Activated T-helper 1 cell treated with Interleukin-2 at 50 U/mL for 16 hours (primary cell): ENCODE measurements at regions not wholly inside any gene's neighbourhood (a gene's known extent, or its start where the extent isn't known, plus 50 kb on each side); places are given as distances from the start of the nearest gene placed in this dataset.
"Not testable (repeated sequence)": the region's sequence is repeated elsewhere in the genome, so short reads cannot be mapped to it uniquely, and the experiment has no call there.

Source experiments
- DNase-seq: peaks from one replicate; pipeline ENCODE4 v3.0.0-alpha.2; 2020; ENCODE audit warnings: low read depth

DNA sequence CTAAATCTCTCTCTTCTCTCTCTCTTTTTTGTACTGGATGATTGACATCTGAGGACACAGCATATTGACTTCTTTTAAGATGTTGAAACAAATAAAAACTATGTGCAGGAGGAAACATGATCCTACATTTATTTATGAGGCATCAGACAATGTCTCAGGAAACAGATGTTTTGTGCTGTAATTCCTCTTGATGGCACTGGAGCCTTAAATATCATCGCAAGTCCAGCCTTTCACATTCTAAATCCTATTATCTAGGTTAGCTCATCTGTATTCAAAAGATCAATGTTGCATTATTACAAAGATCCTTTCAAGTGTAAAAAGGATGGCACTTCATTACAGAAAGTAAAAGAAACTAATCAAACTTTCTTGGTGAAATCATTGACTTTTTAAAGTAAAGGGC is 63.9 kb downstream of the MAT2B start:
- DNase-seq, result no peak

GRCh38 chr5:163571744-163572143 is 66.3 kb downstream of the MAT2B start:
- DNase-seq, result no peak

DNA sequence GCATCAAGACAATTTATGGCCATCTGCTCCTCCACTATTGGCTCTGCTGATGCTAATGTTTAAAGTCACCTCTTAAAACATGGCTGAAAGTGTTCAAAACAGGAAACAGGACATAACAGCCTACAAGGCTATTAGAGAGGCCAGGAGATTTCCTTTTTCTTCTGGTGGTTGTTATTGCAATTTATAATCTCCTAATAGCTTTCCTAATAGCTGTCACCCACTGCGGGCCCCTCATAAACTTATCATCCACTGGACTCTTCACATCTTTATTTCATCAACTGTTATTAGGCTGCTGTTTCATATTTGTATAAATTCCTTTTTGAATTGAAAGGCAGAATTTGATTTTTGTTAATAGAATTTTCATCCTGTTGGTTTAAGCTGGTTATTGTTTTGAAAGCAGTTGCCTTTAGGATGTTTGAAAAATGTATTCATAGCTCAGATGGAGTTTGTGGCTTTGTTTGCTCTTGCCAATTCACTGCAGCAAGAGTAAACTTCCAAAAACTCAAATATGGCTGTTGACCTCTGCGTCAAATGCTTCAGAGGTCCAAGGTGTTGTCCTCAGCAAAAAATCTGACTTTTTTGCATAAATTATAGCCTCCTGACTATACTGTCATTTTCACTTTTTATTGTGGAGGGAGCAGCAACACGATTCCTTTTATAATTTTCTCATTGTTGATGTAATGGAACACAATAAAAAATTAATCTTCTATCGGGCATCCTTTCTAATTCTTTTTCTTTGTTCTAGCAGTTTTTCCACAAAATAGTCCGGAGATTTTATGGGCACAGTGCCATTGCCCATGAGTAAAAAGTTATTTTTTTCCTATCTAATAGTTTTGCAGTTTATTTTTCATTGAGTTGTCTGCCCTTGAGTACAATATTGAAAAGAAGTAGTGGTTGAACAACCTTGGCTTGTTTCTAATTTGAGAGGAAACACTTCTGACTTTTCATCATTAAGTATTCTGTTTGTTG is 69.3 kb downstream of the MAT2B start:
- DNase-seq, result no peak

GRCh38 chr5:163578652-163579051 is 73.2 kb downstream of the MAT2B start:
- DNase-seq, result no peak

DNA sequence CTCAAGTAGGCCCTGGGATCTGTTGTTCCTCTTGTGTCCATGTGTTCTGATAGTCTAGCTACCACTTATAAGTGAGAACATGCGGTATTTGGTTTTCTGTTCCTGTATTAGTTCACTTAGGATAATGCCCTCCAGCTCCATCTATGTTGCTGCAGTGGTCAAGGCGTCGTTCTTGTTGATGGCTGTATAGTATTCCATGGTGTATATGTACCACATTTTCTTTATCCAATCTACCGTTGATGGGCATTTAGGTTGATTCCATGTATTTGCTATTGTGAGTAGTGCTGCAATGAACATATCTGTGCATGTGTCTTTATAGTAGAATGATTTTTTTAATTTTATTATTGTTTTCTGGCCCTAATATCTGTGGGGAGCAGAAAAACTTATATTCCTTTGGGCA is 74.3 kb downstream of the MAT2B start:
- DNase-seq, result no peak

DNA sequence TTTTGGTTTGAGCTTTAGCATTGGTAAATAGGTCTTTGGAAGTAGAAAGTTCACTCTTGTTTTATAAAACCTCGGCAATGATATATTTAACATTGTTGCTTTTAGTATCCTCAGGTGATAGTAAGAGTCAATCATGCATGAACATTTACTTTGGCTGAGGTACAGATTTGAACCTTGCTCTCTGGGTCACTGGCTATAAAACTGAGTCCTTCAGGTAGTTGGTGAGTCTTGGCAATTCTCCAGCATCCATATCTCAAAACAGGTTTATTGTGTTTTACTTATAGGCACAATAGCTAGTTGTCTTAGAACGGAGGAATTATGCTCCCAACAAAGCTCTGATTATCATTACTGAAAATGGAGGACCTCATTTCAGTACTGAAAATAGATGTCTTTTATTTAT is 75.1 kb downstream of the MAT2B start:
- no peak for DNase-seq

DNA sequence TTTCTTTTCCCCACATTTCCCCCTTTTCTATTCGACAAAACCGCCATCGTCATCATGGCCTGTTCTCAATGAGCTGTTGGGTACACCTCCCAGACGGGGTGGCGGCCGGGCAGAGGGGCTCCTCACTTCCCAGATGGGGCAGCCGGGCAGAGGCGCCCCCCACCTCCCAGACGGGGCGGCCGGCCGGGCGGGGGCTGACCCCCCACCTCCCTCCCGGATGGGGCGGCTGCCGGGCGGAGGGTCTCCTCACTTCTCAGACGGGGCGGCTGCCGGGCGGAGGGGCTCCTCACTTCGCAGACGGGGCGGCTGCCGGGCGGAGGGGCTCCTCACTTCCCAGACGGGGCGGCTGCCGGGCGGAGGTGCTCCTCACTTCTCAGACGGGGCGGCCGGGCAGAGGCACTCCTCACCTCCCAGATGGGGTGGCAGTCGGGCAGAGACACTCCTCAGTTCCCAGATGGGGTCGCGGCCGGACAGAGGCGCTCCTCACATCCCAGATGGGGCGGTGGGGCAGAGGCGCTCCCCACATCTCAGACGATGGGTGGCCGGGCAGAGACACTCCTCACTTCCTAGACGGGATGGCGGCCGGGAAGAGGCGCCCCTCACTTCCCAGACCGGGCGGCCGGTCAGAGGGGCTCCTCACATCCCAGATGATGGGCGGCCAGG is 78.2 kb downstream of the MAT2B start:
- not testable (repeated sequence) for DNase-seq

DNA sequence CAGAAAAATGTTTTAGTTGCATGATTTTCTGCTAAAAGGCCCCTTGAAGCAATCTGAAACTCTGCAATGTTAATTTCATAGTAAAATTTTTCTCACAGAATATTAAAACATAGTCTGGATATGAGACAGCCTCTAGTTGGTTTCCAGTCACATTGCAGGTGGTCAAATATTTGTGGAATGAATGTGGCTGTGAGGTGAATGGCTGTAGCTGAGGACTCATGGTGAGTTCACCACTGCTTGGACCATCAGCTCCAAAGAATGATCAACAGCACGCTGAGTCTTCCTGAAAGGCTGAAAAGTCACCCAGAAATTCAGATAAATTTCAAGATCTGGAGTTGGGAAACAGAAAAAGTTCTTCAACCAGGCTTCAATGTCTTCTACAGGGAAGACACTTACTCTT is 79.8 kb downstream of the MAT2B start:
- DNase-seq, result no peak

DNA sequence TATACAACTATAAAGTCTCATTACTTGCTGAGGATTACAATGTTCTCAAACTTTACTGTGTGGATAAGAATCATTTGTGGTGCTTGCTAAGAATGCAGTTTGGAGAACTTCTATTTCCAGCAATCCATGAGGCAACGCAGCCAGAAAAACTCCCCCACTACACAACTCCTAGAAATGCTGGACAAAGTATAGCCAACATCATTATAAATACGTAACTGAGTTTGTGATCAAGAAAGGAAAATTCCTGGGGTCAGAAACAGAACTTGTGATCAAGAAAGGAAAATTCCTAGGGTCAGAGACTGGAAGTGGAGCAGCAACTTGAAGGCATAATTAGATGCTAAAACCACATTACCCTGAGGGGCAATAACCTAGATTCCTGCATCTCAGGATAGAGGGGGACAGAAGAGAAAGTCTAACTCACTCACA is 81.1 kb downstream of the MAT2B start:
- DNase-seq, result no peak

- no peak for DNase-seq
These were observed 89.5 kb downstream of the MAT2B start for GRCh38 chr5:163594951-163595350.

DNA sequence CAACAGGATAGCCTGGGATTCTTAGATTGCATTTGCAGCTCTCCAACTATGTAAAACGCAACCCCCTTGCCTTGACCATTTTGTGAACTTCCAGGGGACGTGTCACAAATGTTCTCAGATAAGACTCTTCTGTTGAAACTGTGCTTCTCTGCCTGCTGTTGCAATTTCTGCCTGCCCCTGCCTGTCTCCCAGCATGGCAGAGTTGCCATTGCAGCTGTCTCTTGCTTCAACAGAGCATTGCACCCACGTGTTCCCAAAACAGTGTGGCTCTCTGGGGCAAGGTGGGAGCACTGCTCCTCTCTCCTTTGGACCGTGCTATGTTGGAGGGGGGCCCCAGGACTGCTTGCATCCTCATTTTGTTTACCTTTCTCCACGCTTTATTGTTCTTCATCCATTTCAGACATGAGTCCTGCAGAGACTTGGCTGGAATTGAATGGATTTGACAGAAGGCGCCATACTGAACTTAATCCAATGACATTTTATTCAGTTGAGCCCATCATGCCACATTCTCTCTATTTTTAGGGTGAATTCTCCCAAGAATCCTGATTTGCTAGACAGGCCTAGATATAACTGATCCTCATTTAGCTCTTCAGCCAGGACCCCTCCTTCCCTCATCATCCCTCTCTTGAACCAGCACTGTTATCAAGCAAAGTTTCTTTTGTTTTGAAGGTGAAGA is 90.7 kb downstream of the MAT2B start:
- no peak for DNase-seq

GRCh38 chr5:163596608-163597315 is 91.3 kb downstream of the MAT2B start:
- no peak for DNase-seq

DNA sequence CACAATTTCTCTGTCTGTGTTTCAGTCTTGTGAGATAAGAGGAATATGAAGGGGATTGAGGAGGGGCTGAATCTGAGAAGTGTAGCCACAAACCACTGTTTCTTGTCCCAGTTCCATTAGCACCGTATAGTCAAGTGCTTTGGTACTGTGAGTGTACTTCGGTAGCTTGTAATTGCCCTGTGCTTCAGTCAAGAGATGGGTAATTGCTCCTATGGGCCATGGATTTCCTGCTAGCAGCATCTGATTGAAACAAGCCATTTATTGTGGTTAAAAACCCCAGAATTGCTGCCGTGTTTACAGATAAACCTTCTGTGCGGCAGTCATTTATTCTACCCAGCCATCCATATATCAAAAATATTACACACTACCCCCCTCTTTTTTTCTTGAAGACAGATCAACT is 98.6 kb downstream of the MAT2B start:
- no peak for DNase-seq

DNA sequence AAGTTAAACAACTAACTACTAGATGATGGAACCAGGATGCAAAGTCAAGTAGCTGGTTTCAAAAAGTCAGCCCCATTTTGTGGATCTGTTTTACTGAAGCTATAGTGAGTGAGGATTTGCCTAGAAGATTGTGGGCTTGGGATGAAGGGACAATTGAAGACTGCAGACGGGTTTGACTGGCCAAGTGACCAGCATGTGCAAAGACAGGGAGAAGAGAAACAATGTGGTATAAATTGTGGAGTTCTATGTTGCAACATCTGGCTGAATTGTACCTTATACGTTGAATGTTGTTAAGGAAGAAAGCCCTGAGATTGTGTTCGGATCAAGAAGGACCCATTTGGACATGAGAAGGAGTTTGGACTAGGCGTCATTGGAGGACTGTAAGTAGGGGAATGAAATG is 101.8 kb downstream of the MAT2B start:
- DNase-seq, result no peak

- DNase-seq, result no peak
These were observed 103.2 kb downstream of the MAT2B start for GRCh38 chr5:163608621-163609020.

GRCh38 chr5:163609910-163610309 is 104.5 kb downstream of the MAT2B start:
- DNase-seq, result no peak

GRCh38 chr5:163612358-163613149 is 107.1 kb downstream of the MAT2B start:
- DNase-seq, result no peak

GRCh38 chr5:163613150-163613442 is 107.7 kb downstream of the MAT2B start:
- no peak for DNase-seq

DNA sequence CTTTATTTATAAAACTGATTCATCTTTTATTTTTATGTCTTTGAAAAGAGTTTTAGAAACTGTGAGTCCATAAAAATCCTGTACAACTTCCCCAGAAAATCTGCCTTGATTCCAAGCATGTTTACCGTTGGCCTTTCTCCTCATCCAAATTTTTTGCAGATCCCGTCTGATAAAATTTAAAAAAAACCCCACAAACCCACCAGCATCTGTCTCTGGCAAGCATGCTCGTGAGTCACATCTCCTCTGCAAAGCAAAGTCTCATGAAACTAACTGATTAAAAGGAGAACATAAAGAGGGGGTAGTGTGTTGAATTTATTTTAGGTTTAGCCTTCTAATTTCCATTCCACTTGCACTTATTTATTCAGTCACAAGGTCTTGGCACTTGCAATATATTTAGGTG is 109.4 kb downstream of the MAT2B start:
- no peak for DNase-seq

DNA sequence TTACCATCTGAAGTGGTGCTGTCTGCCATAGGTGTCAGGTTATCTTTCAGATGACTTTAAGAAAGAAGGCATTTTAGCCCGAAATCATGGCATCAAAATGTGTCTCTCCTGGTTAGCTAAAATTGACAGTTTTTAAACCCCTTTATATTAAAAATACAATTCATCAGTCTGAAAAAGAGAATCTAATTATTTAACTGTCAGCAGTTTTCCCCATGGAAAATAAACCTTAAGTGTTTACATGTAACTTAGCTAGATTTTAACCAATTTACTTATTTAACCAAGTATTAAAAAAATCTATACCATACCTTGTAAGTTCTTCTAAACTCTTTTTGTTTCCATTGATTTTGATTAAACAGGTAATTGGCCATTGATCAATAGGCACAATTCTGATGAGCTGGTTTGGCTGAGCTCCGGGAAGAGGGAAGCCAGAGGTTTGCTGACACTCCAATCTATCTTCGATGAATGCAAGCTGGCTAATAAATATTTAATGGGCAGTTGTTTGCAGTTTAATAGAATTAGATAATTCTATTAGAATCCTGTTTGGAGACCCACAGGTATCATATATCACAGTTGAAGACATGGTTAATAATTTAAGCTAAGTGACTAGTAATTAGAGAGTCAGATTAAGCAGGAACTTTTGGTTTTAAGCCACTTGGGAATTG is 114.0 kb downstream of the MAT2B start:
- DNase-seq, result no peak

DNA sequence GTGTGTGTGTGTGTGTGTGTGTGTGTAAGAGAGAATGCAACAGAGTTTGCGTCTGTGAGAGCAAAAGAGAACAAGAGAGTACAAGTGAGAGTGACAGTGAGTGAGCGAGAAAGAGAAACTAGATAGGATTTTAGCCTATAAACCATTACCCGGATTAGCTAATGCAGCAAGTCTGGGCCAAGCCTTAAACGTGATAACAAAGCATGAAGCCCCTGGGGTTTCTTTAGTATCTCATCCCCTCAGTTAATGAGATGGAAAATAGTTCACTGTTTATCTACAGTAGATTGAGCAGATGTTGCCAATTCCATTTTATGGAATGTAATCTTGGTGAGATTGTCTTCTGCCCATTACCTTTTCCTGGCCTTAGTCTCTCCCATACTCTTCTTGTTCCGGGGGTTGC is 114.5 kb downstream of the MAT2B start:
- no peak for DNase-seq
